SK-N-SH (cell line): ENCODE measurements at regions not wholly inside any gene's neighbourhood (a gene's known extent, or its start where the extent isn't known, plus 50 kb on each side); places are given as distances from the start of the nearest gene placed in this dataset.

Experiments used
- CTCF ChIA-PET: fragments of 300-600, 350-600 bp; formaldehyde crosslinking; extraction: SDS; loops from one replicate; lab custom pipeline; 2021; lab: Yijun Ruan, JAX
- POLR2A ChIA-PET: fragments of 350-600 bp; sonication (Branson Sonifier 250); formaldehyde crosslinking; extraction: SDS; loops from one replicate; lab custom pipeline; 2020; ENCODE audit warnings: antibody characterized with exemption, inconsistent platforms; lab: Yijun Ruan, JAX
- DNase-seq: peaks from one replicate; pipeline ENCODE4 v3.0.0; 2012
- H2AFZ ChIP-seq: fragments of 200-600 bp; sonication (generic); 2 replicates; pipeline ENCODE4 v1.8.1; 2016; ENCODE audit warnings: antibody characterized with exemption, mild to moderate bottlenecking, low read depth
- H3F3A ChIP-seq: fragments of 200-600 bp; sonication (generic); replicated peaks from 2 replicates; pipeline ENCODE3; 2016; ENCODE audit warnings: antibody characterized with exemption, mild to moderate bottlenecking; ENCODE audit not compliant: insufficient read depth
- H3K27ac ChIP-seq, 2 experiments: fragments of 200-500 bp in 1 of 2; fragments of 200-600 bp in 1 of 2; sonication (Bioruptor generic) in 1 of 2; sonication (generic), shearing (Covaris generic) in 1 of 2; 2 replicates each; pipeline versions ENCODE4 v1.5.1 to v1.6.1; 2014 to 2016; ENCODE audit warnings: low read depth in 2 of 2, inconsistent platforms in 1 of 2, low read length in 1 of 2, mild to moderate bottlenecking in 1 of 2, mixed read lengths in 1 of 2
- H3K27me3 ChIP-seq: fragments of 200-600 bp; sonication (generic), shearing (Covaris generic); 2 replicates; pipeline ENCODE4 v1.6.1; 2016; ENCODE audit warnings: mixed run types; ENCODE audit not compliant: insufficient read depth
- H3K36me3 ChIP-seq, 2 experiments: fragments of 200-500 bp in 1 of 2; fragments of 200-600 bp in 1 of 2; sonication (Bioruptor generic) in 1 of 2; sonication (generic) in 1 of 2; replicated peaks in 1 of 2; 2 replicates each; pipeline versions ENCODE3 to v1.5.1; 2014 to 2016; ENCODE audit warnings: low read length in 1 of 2, mild to moderate bottlenecking in 1 of 2; ENCODE audit not compliant: insufficient read depth in 2 of 2, control insufficient read depth in 1 of 2
- H3K4me1 ChIP-seq, 2 experiments: fragments of 200-500 bp in 1 of 2; fragments of 200-600 bp in 1 of 2; sonication (Bioruptor generic) in 1 of 2; sonication (generic), shearing (Covaris generic) in 1 of 2; 2 replicates each; pipeline versions ENCODE4 v1.5.1 to v1.6.1; 2014 to 2016; ENCODE audit warnings: low read depth in 1 of 2, low read length in 1 of 2, mixed run types in 1 of 2; ENCODE audit not compliant: insufficient read depth in 2 of 2, control insufficient read depth in 1 of 2
- H3K4me2 ChIP-seq: fragments of 200-600 bp; sonication (generic), shearing (Covaris generic); 2 replicates; pipeline ENCODE4 v1.6.1; 2017; ENCODE audit warnings: mixed run types
- H3K4me3 ChIP-seq, 2 experiments: fragments of 200-500 bp in 1 of 2; fragments of 200-600 bp in 1 of 2; sonication (Bioruptor generic) in 1 of 2; sonication (generic), shearing (Covaris generic) in 1 of 2; 2 replicates each; pipeline versions ENCODE4 v1.5.1 to v1.8.1; 2014 to 2016; ENCODE audit warnings: low read depth in 2 of 2, inconsistent platforms in 1 of 2, low read length in 1 of 2, mild to moderate bottlenecking in 1 of 2, mixed read lengths in 1 of 2, moderate library complexity in 1 of 2
- H3K79me2 ChIP-seq: fragments of 200-600 bp; sonication (generic); 2 replicates; pipeline ENCODE4 v1.8.1; 2017; ENCODE audit warnings: mild to moderate bottlenecking; ENCODE audit not compliant: insufficient read depth
- H3K9ac ChIP-seq: fragments of 200-600 bp; sonication (generic); 2 replicates; pipeline ENCODE4 v1.6.1; 2017; ENCODE audit warnings: mixed run types
- H3K9me2 ChIP-seq: fragments of 200-600 bp; sonication (generic); 2 replicates; pipeline ENCODE4 v1.6.1; 2017; ENCODE audit warnings: mixed run types
- H3K9me3 ChIP-seq: fragments of 200-600 bp; sonication (generic); 2 replicates; pipeline ENCODE4 v1.6.1; 2017; ENCODE audit warnings: mixed run types, mild to moderate bottlenecking, moderate library complexity
- H4K20me1 ChIP-seq: fragments of 200-600 bp; sonication (generic); 2 replicates; pipeline ENCODE4 v1.6.1; 2017; ENCODE audit warnings: mild to moderate bottlenecking, mixed run types; ENCODE audit not compliant: insufficient read depth
- CHD2 ChIP-seq: fragments of 150-350 bp; IDR thresholded peaks from 2 replicates; pipeline ENCODE4 v1.6.1; 2018; ENCODE audit warnings: low read length; ENCODE audit not compliant: partially characterized antibody
- ELF1 ChIP-seq: IDR thresholded peaks from 2 replicates; pipeline ENCODE4 v1.4.0; 2012
- EP300 ChIP-seq, 2 experiments: IDR thresholded peaks; 2 replicates each; pipeline versions ENCODE4 v1.4.0 to v1.6.1; 2012; ENCODE audit warnings: borderline replicate concordance in 1 of 2, low read depth in 1 of 2, low read length in 1 of 2
- GATA2 ChIP-seq: sonication (generic); formaldehyde crosslinking; IDR thresholded peaks from 2 replicates; pipeline ENCODE4 v1.5.0; 2020; ENCODE audit warnings: mild to moderate bottlenecking, missing genetic modification reagents
- JUND ChIP-seq: IDR thresholded peaks from 2 replicates; pipeline ENCODE4 v1.4.0; 2012
- MXI1 ChIP-seq: IDR thresholded peaks from 2 replicates; pipeline ENCODE4 v1.6.1; 2012; ENCODE audit warnings: mild to moderate bottlenecking, low read depth, low read length, improper control_type of control experiment
- NFIC ChIP-seq: IDR thresholded peaks from 2 replicates; pipeline ENCODE4 v1.4.0; 2012; ENCODE audit warnings: borderline replicate concordance
- PBX3 ChIP-seq: IDR thresholded peaks from 2 replicates; pipeline ENCODE4; 2012
- RAD21 ChIP-seq: IDR thresholded peaks from 2 replicates; pipeline ENCODE4 v1.6.1; 2012; ENCODE audit warnings: mild to moderate bottlenecking, low read length
- RFX5 ChIP-seq: IDR thresholded peaks from 2 replicates; pipeline ENCODE4 v1.6.1; 2012; ENCODE audit warnings: mild to moderate bottlenecking, improper control_type of control experiment, low read length
- SIN3A ChIP-seq: IDR thresholded peaks from 2 replicates; pipeline ENCODE4 v1.6.1; 2012; ENCODE audit warnings: low read depth, mild to moderate bottlenecking, low read length, moderate library complexity, borderline replicate concordance
- TEAD4 ChIP-seq: IDR thresholded peaks from 2 replicates; pipeline ENCODE4 v1.4.0; 2012; ENCODE audit warnings: mild to moderate bottlenecking, borderline replicate concordance; ENCODE audit not compliant: insufficient read depth
- USF2 ChIP-seq: fragments of 150-350 bp; IDR thresholded peaks from 2 replicates; pipeline ENCODE4 v1.6.1; 2017; ENCODE audit warnings: antibody characterized with exemption, low read length, low read depth, borderline replicate concordance
- YY1 ChIP-seq: IDR thresholded peaks from 2 replicates; pipeline ENCODE4 v1.4.0; 2012; ENCODE audit warnings: low read depth, mild to moderate bottlenecking
- WGBS: methylation state at CpG from one replicate; pipeline ENCODE4 v1.1.6; 2017; ENCODE audit warnings: low lambda C conversion rate; 5-methylcytosine and 5-hydroxymethylcytosine counted together
- TF ChIP-seq, protein P1 (sequence below): IDR thresholded peaks from 2 replicates; pipeline ENCODE4 v1.4.0; 2012; ENCODE audit warnings: low read depth
- TF ChIP-seq, protein P2 (sequence below): IDR thresholded peaks from 2 replicates; pipeline ENCODE4 v1.6.1; 2012; ENCODE audit warnings: mild to moderate bottlenecking, low read depth, low read length, moderate library complexity

DNA sequence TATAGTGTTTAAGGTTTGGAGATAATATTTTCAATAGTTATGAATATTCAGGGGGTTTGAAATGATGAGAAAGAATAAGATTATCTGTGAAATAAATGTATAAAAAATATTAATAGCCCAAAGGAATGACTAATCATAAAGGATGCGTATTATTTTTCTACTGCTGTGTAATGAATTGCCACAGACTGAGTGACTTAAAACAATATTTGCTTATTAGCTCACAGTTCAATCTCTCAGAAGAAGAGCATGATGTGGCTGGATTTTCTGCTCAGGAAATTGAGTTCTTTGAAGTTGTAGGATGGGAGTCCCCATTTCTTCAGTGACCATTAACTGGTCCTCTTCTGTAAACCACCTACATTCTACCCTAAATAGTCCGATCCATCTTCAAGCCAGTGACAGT lies 1680.8 kb upstream of the AGA start:
- Histone ChIP-seq H3K4me1 (no peaks in the 10 kb centered on the region), H3K9me3 (no peaks in the 10 kb centered on the region), H3K27ac (no peak overlapping the region), H3K36me3 (no peaks in the 10 kb centered on the region), H4K20me1 (no peaks in the 10 kb centered on the region), H3K4me2 (no peak overlapping the region), H3K4me3 (no peak overlapping the region), H3K9ac (no peak overlapping the region), H2AFZ (no peak overlapping the region), H3K27me3 (no peaks in the 10 kb centered on the region), H3K79me2 (no peaks in the 10 kb centered on the region), H3F3A (no peaks in the 10 kb centered on the region), H3K9me2 (no peaks in the 10 kb centered on the region)
- ChIA-PET CTCF (no interaction called here), POLR2A (no interaction called here)
- 3% methylated on average over 2 of the region's 2 CpGs for WGBS
- no peak for DNase-seq
- TF ChIP-seq YY1 = no peak
- TF ChIP-seq RFX5 = no peak
- TF ChIP-seq, protein P1, sequence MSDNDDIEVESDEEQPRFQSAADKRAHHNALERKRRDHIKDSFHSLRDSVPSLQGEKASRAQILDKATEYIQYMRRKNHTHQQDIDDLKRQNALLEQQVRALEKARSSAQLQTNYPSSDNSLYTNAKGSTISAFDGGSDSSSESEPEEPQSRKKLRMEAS = no peak
- TF ChIP-seq ELF1 = no peak
- no peak for TF ChIP-seq GATA2 (CRISPR knock-in tag)
- no peak for TF ChIP-seq PBX3
- no peak for TF ChIP-seq SIN3A
- TF ChIP-seq JUND = no peak
- TF ChIP-seq, protein P2, sequence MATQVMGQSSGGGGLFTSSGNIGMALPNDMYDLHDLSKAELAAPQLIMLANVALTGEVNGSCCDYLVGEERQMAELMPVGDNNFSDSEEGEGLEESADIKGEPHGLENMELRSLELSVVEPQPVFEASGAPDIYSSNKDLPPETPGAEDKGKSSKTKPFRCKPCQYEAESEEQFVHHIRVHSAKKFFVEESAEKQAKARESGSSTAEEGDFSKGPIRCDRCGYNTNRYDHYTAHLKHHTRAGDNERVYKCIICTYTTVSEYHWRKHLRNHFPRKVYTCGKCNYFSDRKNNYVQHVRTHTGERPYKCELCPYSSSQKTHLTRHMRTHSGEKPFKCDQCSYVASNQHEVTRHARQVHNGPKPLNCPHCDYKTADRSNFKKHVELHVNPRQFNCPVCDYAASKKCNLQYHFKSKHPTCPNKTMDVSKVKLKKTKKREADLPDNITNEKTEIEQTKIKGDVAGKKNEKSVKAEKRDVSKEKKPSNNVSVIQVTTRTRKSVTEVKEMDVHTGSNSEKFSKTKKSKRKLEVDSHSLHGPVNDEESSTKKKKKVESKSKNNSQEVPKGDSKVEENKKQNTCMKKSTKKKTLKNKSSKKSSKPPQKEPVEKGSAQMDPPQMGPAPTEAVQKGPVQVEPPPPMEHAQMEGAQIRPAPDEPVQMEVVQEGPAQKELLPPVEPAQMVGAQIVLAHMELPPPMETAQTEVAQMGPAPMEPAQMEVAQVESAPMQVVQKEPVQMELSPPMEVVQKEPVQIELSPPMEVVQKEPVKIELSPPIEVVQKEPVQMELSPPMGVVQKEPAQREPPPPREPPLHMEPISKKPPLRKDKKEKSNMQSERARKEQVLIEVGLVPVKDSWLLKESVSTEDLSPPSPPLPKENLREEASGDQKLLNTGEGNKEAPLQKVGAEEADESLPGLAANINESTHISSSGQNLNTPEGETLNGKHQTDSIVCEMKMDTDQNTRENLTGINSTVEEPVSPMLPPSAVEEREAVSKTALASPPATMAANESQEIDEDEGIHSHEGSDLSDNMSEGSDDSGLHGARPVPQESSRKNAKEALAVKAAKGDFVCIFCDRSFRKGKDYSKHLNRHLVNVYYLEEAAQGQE = no peak
- no peak for TF ChIP-seq EP300 (IDR thresholded peaks at IDR 0.05; ENCODE audit: borderline replicate concordance in 1 of 2, low read depth in 1 of 2, low read length in 1 of 2)
- no peak for TF ChIP-seq RAD21
- no peak for TF ChIP-seq CHD2
- TF ChIP-seq NFIC = no peak
- no peak for TF ChIP-seq TEAD4
- TF ChIP-seq USF2 = no peak
- TF ChIP-seq MXI1 = no peak
